ENCODE measurements at regions not wholly inside any gene's neighbourhood (a gene's known extent, or its start where the extent isn't known, plus 50 kb on each side); places are given as distances from the start of the nearest gene placed in this dataset.
"Not testable (repeated sequence)": the region's sequence is repeated elsewhere in the genome, so short reads cannot be mapped to it uniquely, and the experiment has no call there.

DNA sequence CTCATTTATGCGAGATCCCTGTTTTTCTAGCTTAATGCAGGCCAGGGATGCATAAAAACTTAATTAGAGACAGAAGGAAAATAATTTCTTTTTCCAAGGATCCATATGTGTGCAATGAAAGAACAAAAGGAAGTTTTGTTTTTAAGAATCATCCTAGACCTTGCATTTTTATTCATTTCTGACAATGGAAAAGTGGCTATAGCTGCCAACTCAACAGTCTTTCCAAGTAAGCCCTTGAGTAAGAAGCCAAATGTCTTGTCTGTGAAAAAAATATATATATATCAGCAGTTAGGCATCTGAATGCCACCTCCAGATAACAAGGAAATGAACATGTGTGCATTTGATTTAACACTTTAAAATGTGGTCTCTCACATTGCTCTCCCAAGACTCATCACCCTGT, 1397.6 kb downstream of the GATA3 start:
- FAIRE-seq (no peak), ATAC-seq (no peak), DNase-seq (ENCODE audit: low read depth in 1 of 2, low spot score in 1 of 2) (no peak)
- no peak for TF ChIP-seq HEYL (CRISPR knock-in tag; IDR thresholded peaks at IDR 0.05)
- TF ChIP-seq NPAS2 (CRISPR knock-in tag; IDR thresholded peaks at IDR 0.05; ENCODE audit: borderline replicate concordance) = no peak
- TF ChIP-seq SMC3 (IDR thresholded peaks at IDR 0.05) = no peak
- no peak for TF ChIP-seq ZNF302 (CRISPR knock-in tag; IDR thresholded peaks at IDR 0.05)
- TF ChIP-seq USF2 (IDR thresholded peaks at IDR 0.05) = no peak
- TF ChIP-seq TFCP2L1 (CRISPR knock-in tag; IDR thresholded peaks at IDR 0.05) = no peak
- no peak for TF ChIP-seq GATA3 (IDR thresholded peaks at IDR 0.05; ENCODE audit: borderline replicate concordance)
- TF ChIP-seq JUN (IDR thresholded peaks at IDR 0.05) = no peak
- TF ChIP-seq RNF2 (IDR thresholded peaks at IDR 0.05; ENCODE audit: borderline replicate concordance, low read depth) = no peak
- TF ChIP-seq RFX5 (IDR thresholded peaks at IDR 0.05) = no peak
- TF ChIP-seq CBX2 (IDR thresholded peaks at IDR 0.05; ENCODE audit: borderline replicate concordance, low read depth) = no peak
- TF ChIP-seq SREBF2 (IDR thresholded peaks at IDR 0.05) = no peak
- no peak for TF ChIP-seq NR3C1 (IDR thresholded peaks at IDR 0.05)
- TF ChIP-seq PHF8 (IDR thresholded peaks at IDR 0.05; ENCODE audit: borderline replicate concordance, low read depth) = no peak
- CTCF ChIA-PET = no interaction called here
- Histone ChIP-seq H3K4me2 (no peak overlapping the region), H3K27ac (no peak overlapping the region), H3K9me3 (no peaks in the 10 kb centered on the region), H3K4me1 (no peaks in the 10 kb centered on the region), H3K4me3 (no peak overlapping the region)
- POLR2A ChIA-PET = no interaction called here
- 0% methylated on average over 1 of the region's 1 CpG for WGBS (ENCODE audit: missing lambda C conversion rate)

GRCh38 chr10:9453871-9454270, 1399.4 kb downstream of the GATA3 start:
- H3K9me3 ChIP-seq; ATAC-seq; H3K27ac ChIP-seq; H3K4me1 ChIP-seq; H3K4me2 ChIP-seq; FAIRE-seq; CTCF ChIA-PET; DNase-seq (ENCODE audit: low read depth in 1 of 2, low spot score in 1 of 2); H3K4me3 ChIP-seq; POLR2A ChIA-PET: not testable (repeated sequence)
- WGBS (ENCODE audit: missing lambda C conversion rate) = 3% methylated on average over 3 of the region's 3 CpGs

DNA sequence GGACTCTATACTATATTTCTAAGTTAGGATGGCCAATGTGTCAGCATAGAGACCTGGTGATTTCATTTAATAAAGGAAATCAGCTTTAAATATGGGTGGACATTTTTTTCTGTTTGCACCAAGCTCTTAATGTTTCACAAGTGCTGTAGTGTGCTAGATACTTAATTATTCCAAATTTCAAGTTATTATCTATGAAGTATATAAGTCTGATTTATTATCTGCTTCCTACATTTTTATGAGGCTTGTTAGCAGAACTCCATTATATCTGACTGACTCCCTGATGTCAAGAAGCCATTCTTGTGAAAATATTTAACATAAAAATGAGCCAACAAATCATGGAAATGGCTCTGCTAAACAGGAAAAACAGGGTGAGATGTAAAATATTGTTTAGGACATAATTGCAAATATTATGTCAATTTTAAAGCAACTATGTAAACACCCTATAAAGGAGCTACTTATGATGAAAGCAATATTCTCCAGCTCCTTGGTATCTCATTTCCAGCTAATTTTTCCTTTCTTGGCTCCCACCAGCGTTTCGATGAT, 1415.2 kb downstream of the GATA3 start:
- no peak overlapping the region for H3K4me3 ChIP-seq
- ChIA-PET POLR2A (no interaction called here), CTCF (interaction anchor here (1.2 kb wide), 1 partner anchor 10 kb away, joined by 3 read pairs; no protein-coding TSS in a partner anchor)
- H3K9me3 ChIP-seq = no peaks in the 10 kb centered on the region
- WGBS (ENCODE audit: missing lambda C conversion rate) = 4% methylated on average over 2 of the region's 2 CpGs
- H3K4me2 ChIP-seq = no peak overlapping the region
- no peak for FAIRE-seq
- DNase-seq (ENCODE audit: low read depth in 1 of 2, low spot score in 1 of 2) = no peak
- ATAC-seq = no peak
- no peak for TF ChIP-seq CBX8 (IDR thresholded peaks at IDR 0.05)
- TF ChIP-seq RAD21 (conservative IDR thresholded peaks at IDR 0.05 in 1 of 2, IDR thresholded peaks at IDR 0.05 in 1 of 2) = no peak
- no peak for TF ChIP-seq USF2 (IDR thresholded peaks at IDR 0.05)
- TF ChIP-seq ZFP36 (IDR thresholded peaks at IDR 0.05; ENCODE audit: borderline replicate concordance, partially characterized antibody) = no peak
- no peak for TF ChIP-seq NPAS2 (CRISPR knock-in tag; IDR thresholded peaks at IDR 0.05; ENCODE audit: borderline replicate concordance)
- no peak for TF ChIP-seq RFX5 (IDR thresholded peaks at IDR 0.05)
- no peak for TF ChIP-seq MAX (IDR thresholded peaks at IDR 0.05)
- TF ChIP-seq, protein P1, sequence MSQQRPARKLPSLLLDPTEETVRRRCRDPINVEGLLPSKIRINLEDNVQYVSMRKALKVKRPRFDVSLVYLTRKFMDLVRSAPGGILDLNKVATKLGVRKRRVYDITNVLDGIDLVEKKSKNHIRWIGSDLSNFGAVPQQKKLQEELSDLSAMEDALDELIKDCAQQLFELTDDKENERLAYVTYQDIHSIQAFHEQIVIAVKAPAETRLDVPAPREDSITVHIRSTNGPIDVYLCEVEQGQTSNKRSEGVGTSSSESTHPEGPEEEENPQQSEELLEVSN (IDR thresholded peaks at IDR 0.05; ENCODE audit: borderline replicate concordance, low read depth) = no peak
- H3K27ac ChIP-seq = no peak overlapping the region
- H3K4me1 ChIP-seq = no peaks in the 10 kb centered on the region
